HepG2 (cell line): ENCODE measurements at regions not wholly inside any gene's neighbourhood (a gene's known extent, or its start where the extent isn't known, plus 50 kb on each side); places are given as distances from the start of the nearest gene placed in this dataset.
"Not testable (repeated sequence)": the region's sequence is repeated elsewhere in the genome, so short reads cannot be mapped to it uniquely, and the experiment has no call there.

Source experiments
- ATAC-seq: fragments of 200-7000 bp; cut with Tn5 transposase; 3 replicates; pipeline ENCODE4 v1.9.1; 2020; ENCODE audit warnings: mild to moderate bottlenecking, moderate library complexity
- BruUV-seq: library from RNA; stranded (reverse); fragments of 400-500 nt; replicated peaks from 2 replicates; lab custom pipeline; 2021; lab: Mats Ljungman, UMichigan
- CTCF ChIA-PET: fragments of 300-600 bp; formaldehyde crosslinking; extraction: SDS; loops from one replicate; lab custom pipeline; 2021; ENCODE audit warnings: low total read pairs, inconsistent platforms, low intra/inter-chr PET ratio; lab: Yijun Ruan, JAX
- POLR2A ChIA-PET: fragments of 350-600 bp; sonication (Branson Sonifier 250); formaldehyde crosslinking; loops from one replicate; lab custom pipeline; 2020; ENCODE audit warnings: antibody characterized with exemption, inconsistent platforms; lab: Yijun Ruan, JAX
- DNase-seq: peaks from one replicate; pipeline ENCODE4 v3.0.0-alpha.2; 2015; ENCODE audit warnings: low spot score
- FAIRE-seq: peaks from 3 replicates; lab custom pipeline; 2011; peaks lifted over from hg19 to GRCh38; lab: Jason Lieb, UNC
- H2AFZ ChIP-seq: one replicate; pipeline ENCODE4 v1.6.1; 2011; ENCODE audit warnings: low read length, inconsistent platforms
- H3K27ac ChIP-seq: fragments of 300-600 bp; 3 replicates; pipeline ENCODE4 v1.8.0; 2011; ENCODE audit warnings: mixed run types, mild to moderate bottlenecking, mixed read lengths, low read length, inconsistent platforms; ENCODE audit not compliant: insufficient read depth; ENCODE audit errors: extremely low read length
- H3K27me3 ChIP-seq, 2 experiments: fragments of 200-600 bp in 1 of 2; 2 replicates in 1 of 2; 3 replicates in 1 of 2; pipeline versions ENCODE4 v1.6.0 to v1.8.0; 2011; ENCODE audit warnings: low read length in 2 of 2, mild to moderate bottlenecking in 2 of 2, moderate library complexity in 2 of 2, inconsistent platforms in 1 of 2; ENCODE audit not compliant: insufficient read depth in 2 of 2, control insufficient read depth in 1 of 2
- H3K36me3 ChIP-seq, 2 experiments: fragments of 200-600 bp in 1 of 2; replicated peaks in 1 of 2; 2 replicates in 1 of 2; 3 replicates in 1 of 2; pipeline versions ENCODE4 v1.5.1 to v1.8.0; 2011; ENCODE audit warnings: low read length in 2 of 2, inconsistent platforms in 1 of 2; ENCODE audit not compliant: insufficient read depth in 2 of 2, control insufficient read depth in 1 of 2
- H3K4me1 ChIP-seq: 2 replicates; pipeline ENCODE4 v1.5.1; 2012; ENCODE audit warnings: low read length, inconsistent platforms; ENCODE audit not compliant: insufficient read depth
- H3K4me2 ChIP-seq: 2 replicates; pipeline ENCODE4 v1.6.0; 2011; ENCODE audit warnings: low read depth, low read length, inconsistent platforms
- H3K4me3 ChIP-seq, 3 experiments: fragments of 200-600 bp in 1 of 3; sonication (generic), shearing (Covaris generic) in 1 of 3; replicated peaks in 1 of 3; 2 replicates each; pipeline ENCODE4 v1.5.1; 2011 to 2016; ENCODE audit warnings: low read length in 3 of 3, inconsistent platforms in 2 of 3, low read depth in 2 of 3, mild to moderate bottlenecking in 2 of 3, control low read depth in 1 of 3, mixed read lengths in 1 of 3; ENCODE audit not compliant: insufficient read depth in 1 of 3
- H3K79me2 ChIP-seq: one replicate; pipeline ENCODE4 v1.6.1; 2011; ENCODE audit warnings: low read length, inconsistent platforms; ENCODE audit not compliant: insufficient read depth
- H3K9ac ChIP-seq: 2 replicates; pipeline ENCODE4 v1.6.0; 2011; ENCODE audit warnings: mild to moderate bottlenecking, low read depth, low read length, inconsistent platforms; ENCODE audit not compliant: insufficient read depth
- H3K9me3 ChIP-seq: 2 replicates; pipeline ENCODE4 v1.5.1; 2012; ENCODE audit warnings: mild to moderate bottlenecking, low read length
- H4K20me1 ChIP-seq: 2 replicates; pipeline ENCODE4 v1.6.0; 2011; ENCODE audit warnings: inconsistent platforms, mild to moderate bottlenecking, low read length, moderate library complexity; ENCODE audit not compliant: insufficient read depth
- ARNTL ChIP-seq: sonication (generic); formaldehyde crosslinking; IDR thresholded peaks from 2 replicates; pipeline ENCODE4 v1.4.0; 2020; ENCODE audit warnings: mild to moderate bottlenecking, missing genetic modification reagents
- CBX2 ChIP-seq, 2 experiments: fragments of 200-600 bp in 1 of 2; sonication (generic); formaldehyde crosslinking in 1 of 2; IDR thresholded peaks; 2 replicates each; pipeline versions ENCODE4 v1.7.0 to v1.8.1; 2018 to 2022; ENCODE audit warnings: low read depth in 2 of 2, low read length in 1 of 2, mild to moderate bottlenecking in 1 of 2, missing genetic modification reagents in 1 of 2
- NR2F6 ChIP-seq, 2 experiments: IDR thresholded peaks; 2 replicates each; pipeline ENCODE4 v1.6.1; 2016; ENCODE audit warnings: antibody characterized with exemption in 1 of 2, mild to moderate bottlenecking in 1 of 2
- SRSF9 ChIP-seq: fragments of 200-400 bp; formaldehyde crosslinking; IDR thresholded peaks from 2 replicates; pipeline ENCODE4 v1.6.1; 2018; ENCODE audit warnings: borderline replicate concordance, mild to moderate bottlenecking, low read depth, low read length; ENCODE audit not compliant: insufficient read depth, poor library complexity, severe bottlenecking
- STAG1 ChIP-seq: sonication (generic); formaldehyde crosslinking; IDR thresholded peaks from 2 replicates; pipeline ENCODE4 v1.4.0; 2020; ENCODE audit warnings: missing genetic modification reagents
- ZNF577 ChIP-seq: sonication (generic); formaldehyde crosslinking; IDR thresholded peaks from 2 replicates; pipeline ENCODE4 v1.4.0; 2020; ENCODE audit warnings: mild to moderate bottlenecking, low read depth, missing genetic modification reagents, borderline replicate concordance
- ZNF619 ChIP-seq: sonication (generic); formaldehyde crosslinking; IDR thresholded peaks from 2 replicates; pipeline ENCODE4 v1.4.0; 2020; ENCODE audit warnings: mild to moderate bottlenecking, missing genetic modification reagents
- ZNF773 ChIP-seq: sonication (generic); formaldehyde crosslinking; IDR thresholded peaks from 2 replicates; pipeline ENCODE4 v1.4.0; 2020; ENCODE audit warnings: missing genetic modification reagents, borderline replicate concordance
- WGBS: methylation state at CpG from one replicate; pipeline ENCODE4 v1.1.6; 2017; ENCODE audit warnings: low lambda C conversion rate; 5-methylcytosine and 5-hydroxymethylcytosine counted together
- in situ Hi-C: cut with HindIII; loops from 2 replicates; pipeline ENCODE4 v1.10.0; 2017; ENCODE audit warnings: low pct_unique_long_range_greater_than_20kb; ENCODE audit not compliant: extremely low pct_ligation_motif_present
- intact Hi-C: fragments of 100-400 bp; cut with micrococcal nuclease; formaldehyde crosslinking; loops from one replicate; pipeline ENCODE4 v1.10.0; 2022; ENCODE audit not compliant: unreplicated experiment
- TF ChIP-seq, protein P1 (sequence below): sonication (generic); formaldehyde crosslinking; conservative IDR thresholded peaks from 2 replicates; pipeline ENCODE4 v1.8.0; 2022; ENCODE audit warnings: low read depth, missing genetic modification reagents

GRCh38 chr17:27089079-27089928 lies 204.6 kb upstream of the WSB1 start:
- CTCF ChIA-PET, H3K27ac ChIP-seq, H3K36me3 ChIP-seq, in situ Hi-C loops, BruUV-seq, H3K4me3 ChIP-seq, H3K9me3 ChIP-seq, H4K20me1 ChIP-seq, POLR2A ChIA-PET, H3K79me2 ChIP-seq, H3K4me1 ChIP-seq, H3K4me2 ChIP-seq, H3K9ac ChIP-seq, FAIRE-seq, ATAC-seq, DNase-seq, H2AFZ ChIP-seq, H3K27me3 ChIP-seq: not testable (repeated sequence)
- intact Hi-C loops: loop anchor here (10.0 kb wide), 1 partner anchor 1835 kb away; no protein-coding TSS in a partner anchor
- 57% methylated on average over 27 of the region's 29 CpGs for WGBS

DNA sequence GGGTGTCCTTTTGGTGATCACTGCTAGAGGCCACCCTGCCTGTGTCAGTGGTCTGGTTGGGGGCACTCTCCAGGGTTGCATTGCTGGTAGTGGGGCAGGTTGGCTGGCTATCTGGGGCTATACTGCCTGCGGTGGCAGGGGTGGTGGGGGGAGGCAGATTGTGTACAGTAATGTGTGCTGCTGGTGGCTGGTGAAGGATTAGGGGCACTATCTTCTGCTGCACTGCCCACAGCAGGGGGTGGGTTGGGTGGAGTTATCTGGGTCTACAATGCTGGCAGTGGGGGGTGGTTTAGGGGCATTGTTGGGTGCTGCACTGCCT lies 204.0 kb upstream of the WSB1 start:
- TF ChIP-seq, protein P1, sequence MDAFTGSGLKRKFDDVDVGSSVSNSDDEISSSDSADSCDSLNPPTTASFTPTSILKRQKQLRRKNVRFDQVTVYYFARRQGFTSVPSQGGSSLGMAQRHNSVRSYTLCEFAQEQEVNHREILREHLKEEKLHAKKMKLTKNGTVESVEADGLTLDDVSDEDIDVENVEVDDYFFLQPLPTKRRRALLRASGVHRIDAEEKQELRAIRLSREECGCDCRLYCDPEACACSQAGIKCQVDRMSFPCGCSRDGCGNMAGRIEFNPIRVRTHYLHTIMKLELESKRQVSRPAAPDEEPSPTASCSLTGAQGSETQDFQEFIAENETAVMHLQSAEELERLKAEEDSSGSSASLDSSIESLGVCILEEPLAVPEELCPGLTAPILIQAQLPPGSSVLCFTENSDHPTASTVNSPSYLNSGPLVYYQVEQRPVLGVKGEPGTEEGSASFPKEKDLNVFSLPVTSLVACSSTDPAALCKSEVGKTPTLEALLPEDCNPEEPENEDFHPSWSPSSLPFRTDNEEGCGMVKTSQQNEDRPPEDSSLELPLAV (CRISPR knock-in tag): no peak
- TF ChIP-seq STAG1: no peak
- no peak for TF ChIP-seq ZNF619 (CRISPR knock-in tag)
- TF ChIP-seq NR2F6 (IDR thresholded peaks at IDR 0.05): no peak
- no peak for TF ChIP-seq NR2F6 (CRISPR knock-in tag; IDR thresholded peaks at IDR 0.05)
- no peak for TF ChIP-seq CBX2 (IDR thresholded peaks at IDR 0.05; ENCODE audit: low read depth, low read length)
- no peak for TF ChIP-seq CBX2 (CRISPR knock-in tag; IDR thresholded peaks at IDR 0.05; ENCODE audit: low read depth)
- no peak for TF ChIP-seq ZNF577
- TF ChIP-seq ZNF773 (CRISPR knock-in tag): no peak
- no peak for TF ChIP-seq SRSF9
- no peak for TF ChIP-seq ARNTL (CRISPR knock-in tag)
- TF ChIP-seq, all 625 proteins: peak for 0
- Histone ChIP-seq H3K9me3 (no peaks in the 10 kb centered on the region), H3K27ac (no peak overlapping the region), H3K9ac (no peak overlapping the region), H4K20me1 (no peaks in the 10 kb centered on the region), H3K4me3 (no peak overlapping the region), H3K27me3 (0 out of 5 replicates have a peak, but pooled peaks cover 0 to 5% of the 10 kb centered on the region in 2 experiments), H3K4me1 (no peaks in the 10 kb centered on the region), H3K79me2 (no peaks in the 10 kb centered on the region), H3K36me3 (no peaks in the 10 kb centered on the region), H3K4me2 (no peak overlapping the region), H2AFZ (no peak overlapping the region)
- DNase-seq (no peak), FAIRE-seq (no peak), ATAC-seq (no peak)
- no TSS peak for BruUV-seq
- ChIA-PET POLR2A (no interaction called here), CTCF (no interaction called here)
- intact Hi-C loops: loop anchor here (10.0 kb wide), 1 partner anchor 1835 kb away; no protein-coding TSS in a partner anchor
- 80% methylated on average over 1 of the region's 1 CpG for WGBS
- in situ Hi-C loops: no loop called here

GRCh38 chr17:27090450-27091042 lies 203.4 kb upstream of the WSB1 start:
- H3K27ac ChIP-seq, H3K9me3 ChIP-seq, H3K9ac ChIP-seq, H4K20me1 ChIP-seq, ATAC-seq, CTCF ChIA-PET, H3K4me2 ChIP-seq, H3K4me1 ChIP-seq, H3K4me3 ChIP-seq, H3K36me3 ChIP-seq, H3K79me2 ChIP-seq, H3K27me3 ChIP-seq, BruUV-seq, H2AFZ ChIP-seq, DNase-seq, FAIRE-seq, intact Hi-C loops, POLR2A ChIA-PET, in situ Hi-C loops: not testable (repeated sequence)
- 8% methylated on average over 2 of the region's 10 CpGs for WGBS
